Liver (tissue), 7 donors: ENCODE measurements at regions not wholly inside any gene's neighbourhood (a gene's known extent, or its start where the extent isn't known, plus 50 kb on each side); places are given as distances from the start of the nearest gene placed in this dataset.

ENCODE experiments used
- DNase-seq: peaks from one replicate; pipeline ENCODE4 v3.0.0-alpha.2; 2017; ENCODE audit warnings: low spot score
- H3K27ac ChIP-seq, 2 donors: one replicate each; pipeline ENCODE4 v1.7.0; 2013; ENCODE audit warnings: inconsistent platforms in 2 of 2, low read length in 2 of 2, control low read depth in 1 of 2, low read depth in 1 of 2, mild to moderate bottlenecking in 1 of 2
- H3K27me3 ChIP-seq, 4 donors: one replicate each; pipeline versions ENCODE4 v1.6.1 to v1.7.0; 2013; ENCODE audit warnings: low read length in 3 of 4, inconsistent platforms in 1 of 4, mild to moderate bottlenecking in 1 of 4, moderate library complexity in 1 of 4; ENCODE audit not compliant: control insufficient read depth in 4 of 4, insufficient read depth in 4 of 4
- H3K36me3 ChIP-seq, 4 donors: one replicate each; pipeline versions ENCODE4 v1.6.1 to v1.7.0; 2013; ENCODE audit warnings: low read length in 3 of 4, mild to moderate bottlenecking in 3 of 4, low read depth in 1 of 4, moderate library complexity in 1 of 4; ENCODE audit not compliant: control insufficient read depth in 4 of 4, insufficient read depth in 3 of 4
- H3K4me1 ChIP-seq, 4 donors: one replicate each; pipeline versions ENCODE4 v1.6.1 to v1.7.0; 2013; ENCODE audit warnings: low read length in 3 of 4, mild to moderate bottlenecking in 3 of 4, moderate library complexity in 1 of 4; ENCODE audit not compliant: control insufficient read depth in 4 of 4, insufficient read depth in 4 of 4
- H3K4me3 ChIP-seq, 3 donors: one replicate each; pipeline versions ENCODE4 v1.6.1 to v1.7.0; 2013; ENCODE audit warnings: low read length in 3 of 3, control low read depth in 1 of 3, low read depth in 1 of 3, mild to moderate bottlenecking in 1 of 3
- H3K9ac ChIP-seq, 2 donors: one replicate each; pipeline ENCODE4 v1.7.0; 2013; ENCODE audit warnings: low read length in 2 of 2, mild to moderate bottlenecking in 2 of 2, moderate library complexity in 2 of 2, control low read depth in 1 of 2, low read depth in 1 of 2
- H3K9me3 ChIP-seq, 4 donors: one replicate each; pipeline versions ENCODE4 v1.6.1 to v1.7.0; 2013; ENCODE audit warnings: low read length in 3 of 4; ENCODE audit not compliant: control insufficient read depth in 4 of 4
- EGR1 ChIP-seq, 2 donors: IDR thresholded peaks; 2 replicates each; pipeline ENCODE4 v1.6.1; 2016 to 2018; ENCODE audit warnings: antibody characterized with exemption in 2 of 2, low read depth in 2 of 2
- FOXA1 ChIP-seq: IDR thresholded peaks from 2 replicates; pipeline ENCODE4 v1.6.1; 2016; ENCODE audit warnings: antibody characterized with exemption
- FOXA2 ChIP-seq: IDR thresholded peaks from 2 replicates; pipeline ENCODE4 v1.6.1; 2016; ENCODE audit warnings: antibody characterized with exemption
- GABPA ChIP-seq, 2 donors: IDR thresholded peaks in 1 of 2; conservative IDR thresholded peaks in 1 of 2; 2 replicates each; pipeline ENCODE4 v1.6.1; 2016; ENCODE audit warnings: antibody characterized with exemption in 2 of 2, mild to moderate bottlenecking in 1 of 2, moderate library complexity in 1 of 2
- HNF4A ChIP-seq, 2 donors: conservative IDR thresholded peaks; 2 replicates each; pipeline ENCODE4 v1.6.1; 2016; ENCODE audit warnings: antibody characterized with exemption in 2 of 2, mild to moderate bottlenecking in 2 of 2
- HNF4G ChIP-seq: IDR thresholded peaks from 2 replicates; pipeline ENCODE4 v1.6.1; 2016; ENCODE audit warnings: antibody characterized with exemption
- JUND ChIP-seq, 2 donors: IDR thresholded peaks; 2 replicates each; pipeline ENCODE4 v1.6.1; 2016; ENCODE audit warnings: antibody characterized with exemption in 2 of 2
- MAX ChIP-seq: IDR thresholded peaks from 2 replicates; pipeline ENCODE4 v1.6.1; 2016; ENCODE audit warnings: antibody characterized with exemption
- NR2F2 ChIP-seq: IDR thresholded peaks from 2 replicates; pipeline ENCODE4 v1.6.1; 2016; ENCODE audit warnings: antibody characterized with exemption
- RAD21 ChIP-seq, 2 donors: IDR thresholded peaks; 2 replicates each; pipeline ENCODE4 v1.6.1; 2016; ENCODE audit warnings: antibody characterized with exemption in 2 of 2, mild to moderate bottlenecking in 2 of 2
- RXRA ChIP-seq, 2 donors: IDR thresholded peaks; 2 replicates each; pipeline ENCODE4 v1.6.1; 2017 to 2018; ENCODE audit warnings: antibody characterized with exemption in 2 of 2, mild to moderate bottlenecking in 1 of 2
- SP1 ChIP-seq: IDR thresholded peaks from 2 replicates; pipeline ENCODE4 v1.6.1; 2018; ENCODE audit warnings: antibody characterized with exemption, mild to moderate bottlenecking
- TAF1 ChIP-seq: conservative IDR thresholded peaks from 2 replicates; pipeline ENCODE4 v1.6.1; 2016; ENCODE audit warnings: antibody characterized with exemption, mild to moderate bottlenecking
- YY1 ChIP-seq: IDR thresholded peaks from 2 replicates; pipeline ENCODE4 v1.6.1; 2016; ENCODE audit warnings: antibody characterized with exemption, mild to moderate bottlenecking
- WGBS: extraction: QIAGEN DNeasy Blood & Tissue Kit; methylation state at CpG from one replicate; pipeline ENCODE4 v1.1.7; 2013; 5-methylcytosine and 5-hydroxymethylcytosine counted together
- TF ChIP-seq, protein P1 (sequence below): IDR thresholded peaks from 2 replicates; pipeline ENCODE4 v1.6.1; 2016; ENCODE audit warnings: antibody characterized with exemption
- TF ChIP-seq, protein P2 (sequence below): IDR thresholded peaks from 2 replicates; pipeline ENCODE4 v1.6.1; 2016; ENCODE audit warnings: antibody characterized with exemption
- TF ChIP-seq, protein P3 (sequence below): IDR thresholded peaks from 2 replicates; pipeline ENCODE4 v1.6.1; 2016; ENCODE audit warnings: antibody characterized with exemption, mild to moderate bottlenecking
- donor health status: healthy.
- donor health status: healthy.
- donor health status: healthy.
- donor health status: healthy.

DNA sequence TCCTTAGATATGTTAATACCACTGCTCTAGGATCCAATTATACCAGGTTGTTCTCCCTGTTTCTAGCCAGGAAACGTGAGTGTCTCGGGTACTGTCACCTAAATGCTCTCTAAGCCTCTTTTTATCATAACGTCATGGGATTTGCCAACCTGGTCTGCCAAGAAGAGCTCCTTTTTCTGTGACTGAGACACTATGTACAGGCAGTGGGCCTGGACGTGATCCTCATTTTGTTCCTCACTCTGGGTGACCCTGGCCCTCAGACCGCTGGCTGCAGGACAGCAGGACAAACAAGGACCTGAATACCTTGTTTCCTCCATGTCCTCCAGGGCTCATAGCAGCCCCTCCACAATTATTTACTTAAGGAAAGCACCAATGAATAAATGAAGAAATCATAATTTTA, 69.1 kb downstream of the CD164 start:
- H3K27me3 ChIP-seq: no peaks in the 10 kb centered on the region
- no peak overlapping the region for H3K4me3 ChIP-seq
- no peaks in the 10 kb centered on the region for H3K36me3 ChIP-seq
- WGBS: 82% methylated on average over 5 of the region's 5 CpGs
- H3K27ac ChIP-seq: no peak overlapping the region
- H3K4me1 ChIP-seq: peaks cover 6 to 16% (median 13%) of the 10 kb centered on the region in 4 donors
- TF ChIP-seq SP1 (peak; percentile 9), TAF1 (no peak), RAD21 (IDR thresholded peaks at IDR 0.05) (peak in 1 of 2 donors; percentile 12), HNF4G (no peak), MAX (no peak), RXRA (IDR thresholded peaks at IDR 0.05) (peak; percentile 13 to 58), HNF4A (conservative IDR thresholded peaks at IDR 0.05) (peak; percentile 21 to 52)
- DNase-seq: no peak
- no peaks in the 10 kb centered on the region for H3K9me3 ChIP-seq
- no peak overlapping the region for H3K9ac ChIP-seq

- Histone ChIP-seq H3K36me3 (no peaks in the 10 kb centered on the region), H3K4me1 (peaks cover 0 to 1% (median under 1%) of the 10 kb centered on the region in 4 donors), H3K9ac (no peak overlapping the region), H3K27ac (no peak overlapping the region), H3K4me3 (no peak overlapping the region), H3K27me3 (no peaks in the 10 kb centered on the region), H3K9me3 (no peaks in the 10 kb centered on the region)
- TF ChIP-seq NR2F2 (no peak), GABPA (IDR thresholded peaks at IDR 0.05 in 1 of 2, conservative IDR thresholded peaks at IDR 0.05 in 1 of 2) (no peak), RXRA (IDR thresholded peaks at IDR 0.05) (no peak), YY1 (no peak), SP1 (no peak), JUND (IDR thresholded peaks at IDR 0.05) (no peak)
- TF ChIP-seq, protein P1, sequence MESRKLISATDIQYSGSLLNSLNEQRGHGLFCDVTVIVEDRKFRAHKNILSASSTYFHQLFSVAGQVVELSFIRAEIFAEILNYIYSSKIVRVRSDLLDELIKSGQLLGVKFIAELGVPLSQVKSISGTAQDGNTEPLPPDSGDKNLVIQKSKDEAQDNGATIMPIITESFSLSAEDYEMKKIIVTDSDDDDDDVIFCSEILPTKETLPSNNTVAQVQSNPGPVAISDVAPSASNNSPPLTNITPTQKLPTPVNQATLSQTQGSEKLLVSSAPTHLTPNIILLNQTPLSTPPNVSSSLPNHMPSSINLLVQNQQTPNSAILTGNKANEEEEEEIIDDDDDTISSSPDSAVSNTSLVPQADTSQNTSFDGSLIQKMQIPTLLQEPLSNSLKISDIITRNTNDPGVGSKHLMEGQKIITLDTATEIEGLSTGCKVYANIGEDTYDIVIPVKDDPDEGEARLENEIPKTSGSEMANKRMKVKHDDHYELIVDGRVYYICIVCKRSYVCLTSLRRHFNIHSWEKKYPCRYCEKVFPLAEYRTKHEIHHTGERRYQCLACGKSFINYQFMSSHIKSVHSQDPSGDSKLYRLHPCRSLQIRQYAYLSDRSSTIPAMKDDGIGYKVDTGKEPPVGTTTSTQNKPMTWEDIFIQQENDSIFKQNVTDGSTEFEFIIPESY: no peak
- 91% methylated on average over 2 of the region's 2 CpGs for WGBS
- no peak for DNase-seq
Measured at GRCh38 chr6:109311471-109311870, 70.8 kb downstream of the CD164 start.

DNA sequence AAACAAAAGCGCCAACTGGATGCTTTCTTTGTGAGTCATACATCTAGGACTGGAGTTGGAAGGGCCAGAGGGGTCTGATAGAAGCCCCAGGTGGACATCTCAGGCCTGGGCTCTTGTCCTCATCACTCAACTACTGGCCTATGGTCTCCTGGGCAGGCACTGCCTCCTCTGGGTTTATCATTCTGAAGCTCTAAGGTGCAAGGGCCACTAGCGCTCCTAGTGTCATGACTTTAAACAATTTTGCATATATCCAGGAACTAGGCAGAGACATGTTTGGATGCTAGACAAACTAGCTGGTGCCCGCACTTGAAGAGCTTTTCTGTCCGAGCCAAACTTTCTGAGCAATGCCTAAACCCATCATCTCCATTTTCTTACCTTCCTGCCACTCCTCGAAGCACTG, 72.3 kb downstream of the CD164 start:
- H3K9me3 ChIP-seq: no peaks in the 10 kb centered on the region
- DNase-seq: no peak
- no peak overlapping the region for H3K9ac ChIP-seq
- no peak overlapping the region for H3K27ac ChIP-seq
- H3K4me1 ChIP-seq: no peaks in the 10 kb centered on the region
- no peak overlapping the region for H3K4me3 ChIP-seq
- H3K36me3 ChIP-seq: no peaks in the 10 kb centered on the region
- 92% methylated on average over 5 of the region's 5 CpGs for WGBS
- no peaks in the 10 kb centered on the region for H3K27me3 ChIP-seq
- TF ChIP-seq SP1 (no peak), FOXA1 (no peak), HNF4A (conservative IDR thresholded peaks at IDR 0.05) (no peak), RXRA (IDR thresholded peaks at IDR 0.05) (no peak), RAD21 (IDR thresholded peaks at IDR 0.05) (no peak), JUND (IDR thresholded peaks at IDR 0.05) (no peak), GABPA (IDR thresholded peaks at IDR 0.05 in 1 of 2, conservative IDR thresholded peaks at IDR 0.05 in 1 of 2) (no peak), HNF4G (no peak), YY1 (no peak), NR2F2 (no peak), FOXA2 (no peak), TAF1 (no peak), MAX (no peak), EGR1 (IDR thresholded peaks at IDR 0.05; ENCODE audit: low read depth in 2 of 2) (no peak)
- TF ChIP-seq, protein P2, sequence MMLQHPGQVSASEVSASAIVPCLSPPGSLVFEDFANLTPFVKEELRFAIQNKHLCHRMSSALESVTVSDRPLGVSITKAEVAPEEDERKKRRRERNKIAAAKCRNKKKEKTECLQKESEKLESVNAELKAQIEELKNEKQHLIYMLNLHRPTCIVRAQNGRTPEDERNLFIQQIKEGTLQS: no peak
- TF ChIP-seq, protein P1: no peak
- TF ChIP-seq, protein P3, sequence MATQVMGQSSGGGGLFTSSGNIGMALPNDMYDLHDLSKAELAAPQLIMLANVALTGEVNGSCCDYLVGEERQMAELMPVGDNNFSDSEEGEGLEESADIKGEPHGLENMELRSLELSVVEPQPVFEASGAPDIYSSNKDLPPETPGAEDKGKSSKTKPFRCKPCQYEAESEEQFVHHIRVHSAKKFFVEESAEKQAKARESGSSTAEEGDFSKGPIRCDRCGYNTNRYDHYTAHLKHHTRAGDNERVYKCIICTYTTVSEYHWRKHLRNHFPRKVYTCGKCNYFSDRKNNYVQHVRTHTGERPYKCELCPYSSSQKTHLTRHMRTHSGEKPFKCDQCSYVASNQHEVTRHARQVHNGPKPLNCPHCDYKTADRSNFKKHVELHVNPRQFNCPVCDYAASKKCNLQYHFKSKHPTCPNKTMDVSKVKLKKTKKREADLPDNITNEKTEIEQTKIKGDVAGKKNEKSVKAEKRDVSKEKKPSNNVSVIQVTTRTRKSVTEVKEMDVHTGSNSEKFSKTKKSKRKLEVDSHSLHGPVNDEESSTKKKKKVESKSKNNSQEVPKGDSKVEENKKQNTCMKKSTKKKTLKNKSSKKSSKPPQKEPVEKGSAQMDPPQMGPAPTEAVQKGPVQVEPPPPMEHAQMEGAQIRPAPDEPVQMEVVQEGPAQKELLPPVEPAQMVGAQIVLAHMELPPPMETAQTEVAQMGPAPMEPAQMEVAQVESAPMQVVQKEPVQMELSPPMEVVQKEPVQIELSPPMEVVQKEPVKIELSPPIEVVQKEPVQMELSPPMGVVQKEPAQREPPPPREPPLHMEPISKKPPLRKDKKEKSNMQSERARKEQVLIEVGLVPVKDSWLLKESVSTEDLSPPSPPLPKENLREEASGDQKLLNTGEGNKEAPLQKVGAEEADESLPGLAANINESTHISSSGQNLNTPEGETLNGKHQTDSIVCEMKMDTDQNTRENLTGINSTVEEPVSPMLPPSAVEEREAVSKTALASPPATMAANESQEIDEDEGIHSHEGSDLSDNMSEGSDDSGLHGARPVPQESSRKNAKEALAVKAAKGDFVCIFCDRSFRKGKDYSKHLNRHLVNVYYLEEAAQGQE: no peak
